Left lung (tissue), 4 donors: ENCODE measurements at regions not wholly inside any gene's neighbourhood (a gene's known extent, or its start where the extent isn't known, plus 50 kb on each side); places are given as distances from the start of the nearest gene placed in this dataset.

Source experiments
- ATAC-seq: fragments of 200-7000 bp; cut with Tn5 transposase; one replicate; pipeline ENCODE4 v1.9.1; 2020; ENCODE audit warnings: moderate library complexity
- DNase-seq, 4 donors: peaks; one replicate each; pipeline ENCODE4 v3.0.0-alpha.2; 2013 to 2020
- H3K27ac ChIP-seq, 2 donors: fragments of 200-600 bp; sonication (generic) in 1 of 2; one replicate each; pipeline versions ENCODE4 v1.5.0 to v1.8.0; 2020 to 2021
- H3K27me3 ChIP-seq, 2 donors: fragments of 200-600 bp; sonication (generic) in 1 of 2; one replicate each; pipeline versions ENCODE4 v1.5.0 to v1.8.0; 2020 to 2021
- H3K36me3 ChIP-seq, 2 donors: fragments of 200-600 bp; sonication (generic) in 1 of 2; one replicate each; pipeline versions ENCODE4 v1.5.0 to v1.8.0; 2020 to 2021
- H3K4me1 ChIP-seq, 2 donors: fragments of 200-600 bp; one replicate each; pipeline ENCODE4 v1.8.0; 2021
- H3K4me3 ChIP-seq, 2 donors: fragments of 200-600 bp; sonication (generic) in 1 of 2; one replicate each; pipeline versions ENCODE4 v1.5.0 to v1.8.0; 2020 to 2021; ENCODE audit warnings: mild to moderate bottlenecking in 1 of 2
- H3K9me3 ChIP-seq, 2 donors: fragments of 200-600 bp; sonication (generic) in 1 of 2; one replicate each; pipeline versions ENCODE4 v1.5.0 to v1.8.0; 2020 to 2021
- intact Hi-C, 2 donors: fragments of 100-400 bp; cut with DNase I; formaldehyde crosslinking; loops; one replicate each; pipeline versions ENCODE4 v1.11.2 to v1.14.2; 2022
- TF ChIP-seq, protein P1 (sequence below), 2 donors: fragments of 200-600 bp; sonication (generic) in 1 of 2; IDR thresholded peaks; one replicate each; pipeline versions ENCODE4 v1.5.0 to v1.8.0; 2021; ENCODE audit warnings: antibody characterized with exemption in 2 of 2
- donor health status: DM: no; HTN: yes; CAD: no.
- donor health status: DM: no; HTN: no; CAD: no.

DNA sequence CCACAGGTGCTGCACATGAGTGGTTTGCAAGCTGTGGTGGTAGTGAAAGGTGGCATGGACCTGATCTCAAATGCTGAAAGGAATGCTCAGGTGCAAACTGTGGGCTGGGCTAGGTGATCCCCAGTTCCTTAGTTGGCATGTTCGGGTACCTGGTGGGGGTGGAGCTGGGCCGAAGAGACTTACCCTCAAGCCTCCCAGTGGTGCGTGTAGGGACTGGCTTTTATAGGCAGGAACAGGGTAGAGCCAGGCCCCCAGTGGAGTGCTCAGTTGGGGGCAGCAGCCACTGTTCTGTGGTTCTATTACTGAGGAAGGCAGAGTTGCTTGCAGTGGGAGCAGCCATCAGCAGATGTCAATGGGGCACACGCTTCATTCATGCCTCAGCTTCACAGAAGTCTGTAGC lies 399.8 kb downstream of the HTR1B start:
- no peak for ATAC-seq
- Histone ChIP-seq H3K27ac (no peak overlapping the region), H3K4me3 (no peak overlapping the region), H3K27me3 (no peaks in the 10 kb centered on the region), H3K4me1 (no peaks in the 10 kb centered on the region), H3K9me3 (peaks cover 0 to 12% of the 10 kb centered on the region in 2 donors), H3K36me3 (no peaks in the 10 kb centered on the region)
- intact Hi-C loops = no loop called here
- TF ChIP-seq, protein P1, sequence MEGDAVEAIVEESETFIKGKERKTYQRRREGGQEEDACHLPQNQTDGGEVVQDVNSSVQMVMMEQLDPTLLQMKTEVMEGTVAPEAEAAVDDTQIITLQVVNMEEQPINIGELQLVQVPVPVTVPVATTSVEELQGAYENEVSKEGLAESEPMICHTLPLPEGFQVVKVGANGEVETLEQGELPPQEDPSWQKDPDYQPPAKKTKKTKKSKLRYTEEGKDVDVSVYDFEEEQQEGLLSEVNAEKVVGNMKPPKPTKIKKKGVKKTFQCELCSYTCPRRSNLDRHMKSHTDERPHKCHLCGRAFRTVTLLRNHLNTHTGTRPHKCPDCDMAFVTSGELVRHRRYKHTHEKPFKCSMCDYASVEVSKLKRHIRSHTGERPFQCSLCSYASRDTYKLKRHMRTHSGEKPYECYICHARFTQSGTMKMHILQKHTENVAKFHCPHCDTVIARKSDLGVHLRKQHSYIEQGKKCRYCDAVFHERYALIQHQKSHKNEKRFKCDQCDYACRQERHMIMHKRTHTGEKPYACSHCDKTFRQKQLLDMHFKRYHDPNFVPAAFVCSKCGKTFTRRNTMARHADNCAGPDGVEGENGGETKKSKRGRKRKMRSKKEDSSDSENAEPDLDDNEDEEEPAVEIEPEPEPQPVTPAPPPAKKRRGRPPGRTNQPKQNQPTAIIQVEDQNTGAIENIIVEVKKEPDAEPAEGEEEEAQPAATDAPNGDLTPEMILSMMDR (IDR thresholded peaks at IDR 0.05) = no peak
- DNase-seq = no peak

DNA sequence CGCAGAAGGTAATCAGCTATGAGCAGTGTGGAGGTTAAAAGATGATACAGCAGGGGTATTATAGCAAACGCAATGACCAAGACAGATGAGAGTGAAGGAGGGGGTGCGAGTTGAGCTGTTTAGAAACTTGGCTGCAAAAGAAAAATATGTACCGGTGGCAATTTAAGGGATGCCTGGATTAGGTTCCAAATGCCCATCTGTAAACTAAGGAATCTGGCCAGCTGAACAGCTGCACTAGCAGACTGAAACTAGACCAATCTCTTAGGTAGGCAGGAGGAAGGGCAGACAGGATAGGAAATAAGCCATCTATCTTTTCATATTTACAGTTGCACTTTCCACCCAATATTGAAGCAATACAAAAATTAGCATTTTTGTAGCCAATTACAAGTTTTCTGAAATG lies 407.6 kb downstream of the HTR1B start:
- H3K27ac ChIP-seq = no peak overlapping the region
- TF ChIP-seq, protein P1 (IDR thresholded peaks at IDR 0.05) = no peak
- no peak for ATAC-seq
- no peak overlapping the region for H3K4me3 ChIP-seq
- H3K27me3 ChIP-seq = no peaks in the 10 kb centered on the region
- no peak for DNase-seq
- H3K36me3 ChIP-seq = no peaks in the 10 kb centered on the region
- peaks cover 0 to 40% of the 10 kb centered on the region in 2 donors for H3K9me3 ChIP-seq
- intact Hi-C loops = no loop called here
- H3K4me1 ChIP-seq = no peaks in the 10 kb centered on the region

DNA sequence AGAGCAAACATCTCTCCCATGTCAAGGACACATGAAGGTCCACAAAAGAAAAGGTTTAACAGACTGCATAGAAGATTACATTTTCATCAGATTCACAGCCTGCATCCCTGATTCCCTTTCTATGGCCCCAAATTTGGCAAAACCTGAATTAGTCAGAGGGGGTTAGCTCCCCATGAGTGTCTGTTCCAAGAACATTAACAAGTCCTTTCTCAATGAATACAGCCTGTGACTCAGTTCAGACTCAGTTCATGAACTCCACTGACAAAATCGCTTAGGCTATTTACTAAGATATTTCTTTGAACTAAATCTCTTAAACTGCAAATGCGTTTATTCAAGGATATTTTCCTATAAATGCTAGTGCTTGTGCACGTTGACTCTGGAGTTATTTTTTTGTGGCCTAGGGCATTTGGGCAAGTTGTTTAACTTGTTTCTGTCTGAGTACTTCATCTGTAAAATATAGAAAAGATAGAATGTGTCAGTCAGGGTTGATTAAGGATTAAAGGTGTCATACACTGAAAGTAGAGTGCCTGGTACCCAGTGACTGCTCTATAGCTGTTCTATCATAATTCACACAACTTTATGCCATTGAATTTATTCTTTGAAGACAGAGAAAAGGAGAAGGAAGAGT lies 422.6 kb downstream of the HTR1B start:
- no peaks in the 10 kb centered on the region for H3K36me3 ChIP-seq
- intact Hi-C loops = no loop called here
- H3K27me3 ChIP-seq = no peaks in the 10 kb centered on the region
- H3K9me3 ChIP-seq = peaks cover 0 to 39% of the 10 kb centered on the region in 2 donors
- no peak overlapping the region for H3K27ac ChIP-seq
- TF ChIP-seq, protein P1 (IDR thresholded peaks at IDR 0.05) = no peak
- no peaks in the 10 kb centered on the region for H3K4me1 ChIP-seq
- H3K4me3 ChIP-seq = no peak overlapping the region
- no peak for DNase-seq
- ATAC-seq = no peak

DNA sequence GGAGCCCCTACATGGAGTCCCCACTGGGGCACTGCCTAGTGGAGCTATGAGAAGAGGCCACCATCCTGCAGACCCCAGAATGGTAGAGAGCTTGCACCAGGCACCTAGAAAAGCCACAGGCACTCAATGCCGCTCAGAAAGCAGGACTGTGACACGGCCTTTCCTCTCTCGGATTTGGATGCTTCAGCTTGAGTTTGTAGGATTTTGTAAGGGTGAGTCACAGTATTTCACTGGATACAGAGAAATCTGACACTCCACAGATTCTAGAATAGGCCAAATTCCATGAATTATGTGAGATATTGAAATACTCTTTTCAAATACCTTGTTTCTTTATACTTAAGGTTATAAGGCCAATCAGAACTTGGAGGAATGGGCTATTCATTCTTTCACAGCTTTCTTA lies 424.5 kb downstream of the HTR1B start:
- no peak overlapping the region for H3K27ac ChIP-seq
- no peaks in the 10 kb centered on the region for H3K4me1 ChIP-seq
- H3K27me3 ChIP-seq = no peaks in the 10 kb centered on the region
- H3K9me3 ChIP-seq = peaks cover 0 to 36% of the 10 kb centered on the region in 2 donors
- no peak for ATAC-seq
- intact Hi-C loops = no loop called here
- H3K4me3 ChIP-seq = no peak overlapping the region
- TF ChIP-seq, protein P1 (IDR thresholded peaks at IDR 0.05) = no peak
- H3K36me3 ChIP-seq = no peaks in the 10 kb centered on the region
- DNase-seq = no peak

DNA sequence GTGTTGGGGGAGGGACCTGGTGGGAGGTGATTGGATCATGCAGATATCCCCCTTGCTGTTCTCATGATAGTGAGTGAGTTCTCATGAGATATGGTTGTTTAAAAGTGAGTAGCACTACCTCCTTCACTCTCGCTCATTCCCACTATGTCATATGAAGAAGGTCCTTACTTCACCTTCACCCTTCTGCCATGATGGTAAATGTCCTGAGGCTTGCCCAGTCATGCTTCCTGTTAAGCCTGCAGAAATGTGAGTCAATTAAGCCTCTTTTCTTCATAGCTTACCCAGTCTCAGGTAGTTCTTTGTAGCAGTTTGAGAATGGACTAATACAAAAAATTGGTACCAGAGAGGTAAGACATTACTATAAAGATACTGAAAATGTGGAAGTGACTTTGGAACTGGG lies 425.9 kb downstream of the HTR1B start:
- intact Hi-C loops = no loop called here
- Histone ChIP-seq H3K4me1 (no peaks in the 10 kb centered on the region), H3K9me3 (peaks cover 0 to 36% of the 10 kb centered on the region in 2 donors), H3K27ac (no peak overlapping the region), H3K27me3 (no peaks in the 10 kb centered on the region), H3K4me3 (no peak overlapping the region), H3K36me3 (no peaks in the 10 kb centered on the region)
- TF ChIP-seq, protein P1 (IDR thresholded peaks at IDR 0.05) = no peak
- DNase-seq (no peak), ATAC-seq (no peak)
